ACC112 (cell line): ENCODE measurements at regions not wholly inside any gene's neighbourhood (a gene's known extent, or its start where the extent isn't known, plus 50 kb on each side); places are given as distances from the start of the nearest gene placed in this dataset.
"Not testable (repeated sequence)": the region's sequence is repeated elsewhere in the genome, so short reads cannot be mapped to it uniquely, and the experiment has no call there.

Experiments used
- H2AFZ ChIP-seq: fragments of 200-600 bp; sonication (generic); one replicate; pipeline ENCODE4 v1.6.0; 2017; ENCODE audit warnings: antibody characterized with exemption, low read length; ENCODE audit not compliant: unreplicated experiment
- H3K27ac ChIP-seq: fragments of 200-600 bp; sonication (generic); 2 replicates; pipeline ENCODE4 v1.5.1; 2014; ENCODE audit warnings: low read depth, mild to moderate bottlenecking, antibody characterized with exemption, low read length, moderate library complexity
- H3K27me3 ChIP-seq: fragments of 200-600 bp; sonication (generic); 2 replicates; pipeline ENCODE4 v1.6.1; 2014; ENCODE audit warnings: mild to moderate bottlenecking, antibody characterized with exemption, low read length, moderate library complexity, mixed read lengths; ENCODE audit not compliant: insufficient read depth
- H3K36me3 ChIP-seq: fragments of 200-600 bp; sonication (generic); 2 replicates; pipeline ENCODE4 v1.6.1; 2016; ENCODE audit warnings: mild to moderate bottlenecking, antibody characterized with exemption, low read length, moderate library complexity, mixed read lengths; ENCODE audit not compliant: insufficient read depth
- H3K4me1 ChIP-seq: fragments of 200-600 bp; sonication (generic); one replicate; pipeline ENCODE4 v1.6.1; 2016; ENCODE audit warnings: low read length, mixed read lengths; ENCODE audit not compliant: insufficient read depth, unreplicated experiment, control insufficient read depth
- H3K4me3 ChIP-seq: fragments of 200-600 bp; sonication (generic); 2 replicates; pipeline ENCODE4 v1.5.1; 2014; ENCODE audit warnings: mild to moderate bottlenecking, low read depth, low read length
- H3K79me2 ChIP-seq: fragments of 200-600 bp; sonication (generic); one replicate; pipeline ENCODE4 v1.6.0; 2016; ENCODE audit warnings: low read length; ENCODE audit not compliant: control insufficient read depth, unreplicated experiment, insufficient read depth

GRCh38 chr1:96104906-96105305, 616.7 kb upstream of the PTBP2 start:
- peaks cover 15% of the 10 kb centered on the region for H3K27me3 ChIP-seq
- H2AFZ ChIP-seq = no peak overlapping the region
- H3K4me3 ChIP-seq = no peak overlapping the region
- no peaks in the 10 kb centered on the region for H3K36me3 ChIP-seq
- H3K79me2 ChIP-seq = no peaks in the 10 kb centered on the region
- no peak overlapping the region for H3K27ac ChIP-seq
- H3K4me1 ChIP-seq = no peaks in the 10 kb centered on the region

GRCh38 chr1:96116731-96117130, 604.9 kb upstream of the PTBP2 start:
- no peaks in the 10 kb centered on the region for H3K27me3 ChIP-seq
- no peaks in the 10 kb centered on the region for H3K4me1 ChIP-seq
- H3K27ac ChIP-seq = no peak overlapping the region
- no peak overlapping the region for H3K4me3 ChIP-seq
- H2AFZ ChIP-seq = no peak overlapping the region
- H3K36me3 ChIP-seq = no peaks in the 10 kb centered on the region
- H3K79me2 ChIP-seq = no peaks in the 10 kb centered on the region

DNA sequence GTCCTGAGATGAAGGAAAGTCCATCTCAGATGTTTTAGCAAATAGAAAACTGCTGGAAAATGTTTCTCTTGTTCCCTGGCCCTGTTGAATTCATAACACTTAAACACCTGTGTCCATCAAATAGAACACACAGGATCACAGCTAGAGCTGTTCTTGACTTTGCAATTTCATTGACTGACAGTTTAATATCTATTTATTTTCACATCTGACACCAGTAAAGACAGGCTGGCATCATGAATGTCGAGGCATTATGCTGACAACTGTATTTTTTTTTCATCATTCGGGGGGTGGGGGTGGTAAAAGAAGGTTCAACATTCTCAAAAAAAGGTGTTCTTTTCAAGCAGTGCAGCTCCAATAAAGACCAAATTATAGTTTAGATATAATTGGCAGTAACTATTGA, 591.2 kb upstream of the PTBP2 start:
- Histone ChIP-seq H2AFZ (no peak overlapping the region), H3K79me2 (no peaks in the 10 kb centered on the region)

DNA sequence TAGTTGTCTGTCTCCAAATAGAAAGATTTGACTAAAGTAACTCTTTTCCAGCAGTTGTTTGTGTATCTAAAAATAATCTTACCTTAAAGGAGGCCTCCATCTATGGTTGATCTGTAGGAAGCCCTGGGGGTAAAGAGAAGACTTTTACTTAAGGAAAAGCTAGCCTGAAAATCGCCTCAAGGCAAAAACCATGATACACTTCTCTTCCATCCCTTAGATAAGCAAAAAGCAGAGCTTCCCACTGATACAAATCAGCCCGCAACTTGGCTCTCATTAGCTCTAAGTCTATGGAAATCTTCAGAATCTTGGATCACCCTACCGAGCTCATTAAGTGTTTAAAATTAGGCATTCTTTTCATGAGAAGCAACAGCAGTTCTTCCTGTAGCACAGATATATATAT, 576.9 kb upstream of the PTBP2 start:
- Histone ChIP-seq H3K79me2 (no peaks in the 10 kb centered on the region), H3K27me3 (no peaks in the 10 kb centered on the region), H3K36me3 (no peaks in the 10 kb centered on the region), H3K27ac (no peak overlapping the region), H3K4me1 (no peaks in the 10 kb centered on the region), H2AFZ (no peak overlapping the region), H3K4me3 (no peak overlapping the region)

More for the DNA sequence above, 591.2 kb upstream of the PTBP2 start:
- Histone ChIP-seq H3K36me3 (no peaks in the 10 kb centered on the region), H3K27ac (no peak overlapping the region), H3K4me1 (no peaks in the 10 kb centered on the region), H3K27me3 (no peaks in the 10 kb centered on the region; the same call in 1 of the 2 replicates), H3K4me3 (no peak overlapping the region)

DNA sequence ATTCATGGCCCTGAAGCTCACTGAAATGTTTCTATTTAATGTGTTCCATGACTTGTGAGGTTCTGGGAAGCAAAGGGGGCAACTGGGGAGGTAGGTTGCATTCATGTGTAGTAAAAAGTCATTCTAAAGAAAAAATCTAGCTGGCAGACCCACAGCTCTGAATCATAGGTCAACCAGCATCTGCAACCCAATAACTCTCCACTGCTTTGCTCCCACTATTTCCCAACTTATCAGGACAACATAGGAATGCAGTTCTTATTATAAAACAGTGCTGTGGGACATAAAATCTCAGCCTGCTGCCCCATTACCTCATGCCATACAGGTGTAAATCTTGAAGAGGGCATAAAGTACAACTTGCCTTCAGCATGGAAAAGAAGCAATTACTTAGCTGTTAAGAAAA, 576.1 kb upstream of the PTBP2 start:
- H3K79me2 ChIP-seq = no peaks in the 10 kb centered on the region
- no peaks in the 10 kb centered on the region for H3K36me3 ChIP-seq
- H3K4me3 ChIP-seq = no peak overlapping the region
- H3K4me1 ChIP-seq = no peaks in the 10 kb centered on the region
- no peak overlapping the region for H3K27ac ChIP-seq
- no peaks in the 10 kb centered on the region for H3K27me3 ChIP-seq
- no peak overlapping the region for H2AFZ ChIP-seq

DNA sequence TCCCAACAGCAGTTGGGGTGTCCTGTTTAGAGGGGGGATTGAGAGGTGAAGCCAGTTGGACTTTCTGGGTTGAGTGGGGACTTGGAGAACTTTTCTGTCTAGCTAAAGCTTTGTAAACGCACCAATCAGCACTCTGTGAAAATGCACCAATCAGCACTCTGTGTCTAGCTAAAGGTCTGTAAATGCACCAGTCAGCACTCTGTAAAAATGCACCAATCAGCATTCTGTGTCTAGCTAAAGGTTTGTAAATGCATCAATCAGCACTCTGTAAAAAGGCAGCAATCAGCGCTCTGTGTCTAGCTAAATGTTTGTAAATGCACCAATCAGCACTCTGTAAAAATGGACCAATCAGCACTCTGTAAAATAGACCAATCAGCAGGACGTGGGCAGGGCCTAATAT, 568.6 kb upstream of the PTBP2 start:
- not testable (repeated sequence) for H2AFZ ChIP-seq, H3K36me3 ChIP-seq, H3K27me3 ChIP-seq, H3K4me3 ChIP-seq, H3K4me1 ChIP-seq, H3K27ac ChIP-seq, H3K79me2 ChIP-seq

GRCh38 chr1:96157101-96157500, 564.5 kb upstream of the PTBP2 start:
- H3K4me3 ChIP-seq = no peak overlapping the region
- no peak overlapping the region for H3K27ac ChIP-seq
- no peaks in the 10 kb centered on the region for H3K36me3 ChIP-seq
- no peaks in the 10 kb centered on the region for H3K79me2 ChIP-seq
- H3K4me1 ChIP-seq = no peaks in the 10 kb centered on the region
- H3K27me3 ChIP-seq = no peaks in the 10 kb centered on the region
- no peak overlapping the region for H2AFZ ChIP-seq

GRCh38 chr1:96159379-96159778, 562.2 kb upstream of the PTBP2 start:
- Histone ChIP-seq H3K4me3 (no peak overlapping the region), H3K27me3 (no peaks in the 10 kb centered on the region; the same call in 1 of the 2 replicates), H3K4me1 (no peaks in the 10 kb centered on the region), H3K27ac (no peak overlapping the region), H3K36me3 (no peaks in the 10 kb centered on the region), H2AFZ (no peak overlapping the region), H3K79me2 (no peaks in the 10 kb centered on the region)

- Histone ChIP-seq H3K27ac (no peak overlapping the region), H3K4me1 (no peaks in the 10 kb centered on the region), H2AFZ (no peak overlapping the region), H3K4me3 (0 out of 2 replicates have a peak overlapping the region, but pooled peaks have one; percentile 5), H3K27me3 (no peaks in the 10 kb centered on the region; the same call in 1 of the 2 replicates), H3K79me2 (no peaks in the 10 kb centered on the region), H3K36me3 (no peaks in the 10 kb centered on the region)
Measured at GRCh38 chr1:96164053-96164452, 557.5 kb upstream of the PTBP2 start.

DNA sequence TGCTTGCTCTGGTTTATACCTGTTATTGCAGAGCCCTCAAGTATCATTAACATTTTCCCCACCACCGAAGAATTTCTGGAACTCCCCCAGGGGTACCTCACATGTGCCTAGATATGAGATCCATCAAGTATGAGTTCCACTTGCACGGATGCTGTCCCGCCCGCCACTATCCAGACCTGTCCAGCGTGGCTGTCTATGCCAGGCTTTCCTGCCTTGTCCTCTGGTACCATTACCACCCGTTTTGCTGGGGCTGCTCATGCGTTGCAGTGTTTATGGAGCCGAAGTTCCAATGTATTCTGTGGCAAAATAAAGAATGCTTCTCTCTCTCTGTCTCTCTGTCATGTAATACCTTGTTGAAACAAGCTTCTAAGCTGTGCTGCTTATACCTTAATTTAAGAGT, 543.5 kb upstream of the PTBP2 start:
- Histone ChIP-seq H3K27ac (no peak overlapping the region), H2AFZ (no peak overlapping the region), H3K4me1 (no peaks in the 10 kb centered on the region), H3K4me3 (no peak overlapping the region), H3K36me3 (no peaks in the 10 kb centered on the region), H3K27me3 (no peaks in the 10 kb centered on the region; the same call in 1 of the 2 replicates), H3K79me2 (no peaks in the 10 kb centered on the region)

GRCh38 chr1:96183485-96183884, 538.1 kb upstream of the PTBP2 start:
- Histone ChIP-seq H3K79me2 (no peaks in the 10 kb centered on the region), H3K4me1 (no peaks in the 10 kb centered on the region), H3K27me3 (peaks cover 11% of the 10 kb centered on the region; the same call in 1 of the 2 replicates), H3K27ac (no peak overlapping the region), H3K4me3 (no peak overlapping the region), H3K36me3 (no peaks in the 10 kb centered on the region), H2AFZ (no peak overlapping the region)
